ENCODE measurements at regions not wholly inside any gene's neighbourhood (a gene's known extent, or its start where the extent isn't known, plus 50 kb on each side); places are given as distances from the start of the nearest gene placed in this dataset.
"Not testable (repeated sequence)": the region's sequence is repeated elsewhere in the genome, so short reads cannot be mapped to it uniquely, and the experiment has no call there.

DNA sequence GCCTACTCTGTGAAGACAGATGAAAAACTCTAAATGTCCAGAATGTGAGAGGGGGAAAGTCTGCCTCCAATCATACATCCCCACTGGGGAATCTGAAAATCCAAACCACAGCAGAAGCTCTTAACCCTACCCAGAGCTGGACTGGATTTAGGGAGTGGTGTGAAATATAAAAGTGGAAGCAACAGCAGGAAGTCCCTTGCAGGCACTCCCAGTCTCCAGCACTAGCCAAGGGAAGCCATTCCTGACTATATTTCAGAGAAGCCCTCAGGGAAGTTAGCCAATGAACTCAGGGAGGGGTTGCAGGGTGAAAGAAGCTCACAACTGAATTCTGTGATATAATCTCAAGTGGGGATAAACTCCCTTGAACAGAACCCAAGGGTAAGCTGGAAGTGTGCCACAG lies 51.5 kb downstream of the CRPPA start:
- no peak for DNase-seq

DNA sequence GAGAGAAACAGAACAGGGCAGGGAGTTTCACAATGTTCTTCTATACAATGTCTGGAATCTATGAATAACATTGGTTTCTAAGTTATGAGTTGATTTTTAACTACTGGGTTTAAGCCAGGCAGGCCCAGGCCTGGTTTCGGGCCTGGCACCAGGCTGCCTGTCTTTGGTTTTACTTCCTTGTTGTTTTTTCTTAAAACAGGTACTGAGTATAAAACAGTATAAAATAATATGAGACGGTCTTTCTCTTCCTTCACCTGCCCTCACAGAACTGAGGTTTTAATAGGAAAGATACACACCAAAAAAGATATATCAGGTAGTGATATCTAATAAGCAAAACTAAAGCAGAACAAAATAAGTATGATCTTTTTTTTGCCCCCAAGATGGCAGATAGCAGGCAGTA lies 52.0 kb downstream of the CRPPA start:
- DNase-seq = not testable (repeated sequence)

DNA sequence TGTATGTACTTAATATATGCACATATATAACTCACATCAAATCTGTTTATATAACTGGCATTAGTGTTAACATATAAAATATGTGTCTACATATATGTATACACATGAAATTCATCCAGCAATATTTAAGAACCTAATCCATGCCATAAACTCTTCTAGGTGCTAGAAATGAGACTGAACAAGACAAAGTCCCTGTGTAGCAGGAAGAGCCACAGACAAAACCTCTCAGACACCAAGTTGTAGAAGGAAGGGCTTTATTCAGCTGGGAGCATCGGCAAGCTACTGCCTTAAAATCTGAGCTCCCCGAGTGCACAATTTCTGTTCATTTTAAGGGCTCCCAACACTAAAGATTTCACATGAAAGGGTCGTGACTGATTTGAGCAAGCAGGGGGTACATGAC lies 52.5 kb downstream of the CRPPA start:
- DNase-seq = no peak

DNA sequence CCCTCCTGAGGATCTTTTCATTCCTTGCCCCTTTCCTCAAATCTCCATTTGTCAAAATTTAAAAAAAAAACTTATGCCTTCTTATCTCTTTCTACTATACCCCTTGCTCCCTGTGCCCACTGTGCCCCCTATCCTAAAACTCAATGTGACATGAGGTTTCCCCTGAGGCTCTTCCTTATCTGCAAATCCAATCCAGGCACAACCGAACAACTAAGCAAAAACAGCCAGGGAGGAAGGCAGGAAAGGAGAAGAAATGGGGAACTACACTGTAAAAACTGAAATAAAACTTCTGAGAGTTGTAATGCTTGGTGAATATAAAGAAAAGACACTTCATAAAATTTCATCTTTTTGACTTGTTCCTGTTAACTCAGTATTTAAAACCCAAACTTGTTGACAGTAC lies 54.2 kb downstream of the CRPPA start:
- no peak for DNase-seq

DNA sequence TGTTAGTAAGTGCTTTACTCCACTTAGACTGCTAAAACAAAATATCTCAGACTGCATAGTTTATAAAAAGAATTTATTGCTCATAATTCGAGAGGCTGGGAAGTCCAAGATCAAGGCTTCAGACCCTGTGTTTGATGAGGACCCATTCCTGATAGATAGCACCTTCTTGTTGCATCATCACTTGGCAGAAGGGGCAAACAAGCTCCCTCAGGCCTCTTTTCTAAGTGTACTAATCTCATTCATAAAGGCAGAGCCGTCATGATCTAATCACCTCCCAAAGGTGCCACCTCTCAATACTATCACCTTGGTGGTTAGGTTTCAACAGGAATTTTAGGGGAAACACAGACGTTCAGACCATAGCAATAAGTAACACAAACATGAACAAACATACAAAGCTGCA lies 55.4 kb downstream of the CRPPA start:
- no peak for DNase-seq

DNA sequence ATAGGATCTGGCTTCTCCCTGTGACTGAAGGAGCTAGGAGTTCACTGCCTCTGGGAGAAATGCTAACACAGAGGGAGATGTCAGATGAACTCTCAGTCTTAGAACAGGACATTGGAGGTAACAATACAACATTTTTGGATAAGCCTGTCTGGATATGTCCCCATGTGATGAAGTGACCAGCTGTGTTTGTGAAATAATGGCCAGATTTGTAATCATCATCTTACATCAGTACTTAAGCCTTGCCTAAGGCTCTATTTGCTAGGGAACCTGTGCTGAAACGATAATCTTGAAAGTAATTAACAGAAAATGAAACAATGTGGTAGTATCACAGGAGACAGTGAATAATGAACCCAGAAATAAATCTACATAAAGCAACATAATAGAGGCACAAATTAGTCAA lies 56.2 kb downstream of the CRPPA start:
- no peak for DNase-seq

DNA sequence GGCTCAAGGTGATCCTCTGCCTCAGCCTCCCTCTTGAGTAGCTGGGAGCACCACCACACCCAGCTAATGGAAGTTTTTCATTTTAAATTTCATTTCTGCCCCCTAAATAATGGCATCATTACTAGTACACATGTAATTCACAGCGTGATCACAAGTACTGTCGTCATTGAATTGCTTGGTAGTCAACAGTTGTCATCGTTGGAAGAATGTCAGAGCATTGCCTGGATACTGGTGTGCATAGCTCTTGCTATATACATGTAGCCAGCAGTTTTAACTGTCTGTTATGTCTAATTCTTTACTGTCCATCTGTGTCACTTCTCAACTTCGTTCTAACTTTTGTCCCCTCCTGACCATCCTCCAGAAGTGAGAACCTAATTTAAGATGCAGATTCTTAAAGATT lies 62.1 kb downstream of the CRPPA start:
- no peak for DNase-seq

DNA sequence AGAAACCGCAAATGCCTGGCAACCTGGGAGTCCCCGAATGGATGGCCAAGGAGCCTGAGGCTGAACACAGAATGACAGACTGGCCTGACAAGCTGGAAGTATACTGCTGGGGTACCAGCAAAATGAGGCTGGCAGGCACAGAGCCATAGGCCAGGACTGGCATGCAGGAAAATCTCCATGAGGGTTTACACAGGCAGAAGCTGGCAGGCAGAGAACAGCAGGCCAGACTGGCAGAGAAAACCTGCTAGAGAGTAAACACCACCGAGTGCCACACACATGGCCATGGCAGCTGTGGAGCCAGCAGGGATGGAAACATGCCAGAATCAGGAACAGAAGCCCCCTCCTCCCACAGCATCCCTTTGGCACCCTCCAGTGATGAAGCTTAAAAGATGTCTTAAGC lies 63.4 kb downstream of the CRPPA start:
- no peak for DNase-seq

DNA sequence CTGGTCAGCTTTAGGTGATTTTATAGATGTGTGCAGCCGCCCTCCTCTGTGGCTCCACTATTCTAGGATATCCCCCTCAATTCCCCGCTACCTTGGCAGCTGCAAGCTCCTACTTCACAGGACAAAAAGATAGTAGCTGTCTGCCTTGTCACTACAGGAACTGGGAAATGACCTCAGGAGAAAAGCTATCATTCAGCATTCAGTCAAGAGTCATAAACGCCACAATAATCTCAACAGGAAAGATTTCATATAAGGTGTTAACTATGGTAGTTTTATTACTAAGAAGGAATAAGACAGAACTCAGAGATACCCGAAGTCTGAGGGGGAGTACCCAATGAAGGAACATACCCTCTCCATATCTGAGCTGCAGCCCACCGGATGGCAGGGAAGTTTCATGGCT lies 63.9 kb downstream of the CRPPA start:
- DNase-seq = no peak

DNA sequence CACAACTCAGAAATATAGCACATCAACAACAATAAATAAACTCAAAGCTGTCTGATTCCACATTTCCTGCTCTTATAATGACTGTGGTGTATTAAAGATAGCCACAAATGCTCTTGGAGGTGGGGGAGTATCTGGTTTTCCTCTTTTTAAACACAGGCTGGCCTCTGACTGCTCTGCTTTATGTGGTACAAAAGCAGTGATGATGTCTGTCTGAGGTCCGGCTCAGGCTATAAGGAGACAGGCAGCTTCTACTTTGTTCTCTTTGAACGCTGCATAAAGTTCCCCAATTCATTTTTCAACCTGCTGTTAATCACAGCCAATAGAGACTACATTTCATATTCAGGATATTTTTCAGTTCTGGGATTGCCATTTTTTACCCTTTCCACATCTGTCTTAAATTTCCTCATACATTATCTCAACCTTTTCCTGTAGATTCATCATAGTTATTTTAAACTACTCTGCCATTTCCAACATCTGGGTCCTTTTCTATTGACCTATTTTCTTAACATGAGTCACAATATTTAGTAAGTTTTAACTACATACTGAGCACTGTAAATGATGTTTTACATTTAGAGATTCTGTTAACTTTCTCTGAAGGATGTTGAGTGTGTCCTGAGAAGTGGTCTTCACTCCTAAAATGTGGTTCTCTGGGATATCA lies 64.9 kb downstream of the CRPPA start:
- DNase-seq = peak; percentile 22

DNA sequence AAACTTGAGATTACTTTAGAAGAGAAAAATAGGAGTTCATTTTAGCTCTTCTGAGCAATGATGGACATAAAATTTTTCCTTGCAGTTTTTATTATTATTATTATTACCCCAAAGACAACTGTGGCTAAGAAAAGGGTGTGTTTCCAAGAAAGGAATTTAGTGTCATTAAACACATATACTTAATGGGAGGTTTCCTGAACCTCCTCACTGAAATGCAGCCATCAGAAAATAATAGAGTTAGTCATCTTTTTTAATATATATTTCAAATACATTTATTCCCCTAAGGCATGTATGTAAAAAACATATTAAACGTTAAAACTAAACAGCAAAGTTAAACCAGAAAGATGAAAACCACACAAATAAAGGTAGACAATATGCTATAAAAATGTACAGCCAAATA lies 66.8 kb downstream of the CRPPA start:
- no peak for DNase-seq

DNA sequence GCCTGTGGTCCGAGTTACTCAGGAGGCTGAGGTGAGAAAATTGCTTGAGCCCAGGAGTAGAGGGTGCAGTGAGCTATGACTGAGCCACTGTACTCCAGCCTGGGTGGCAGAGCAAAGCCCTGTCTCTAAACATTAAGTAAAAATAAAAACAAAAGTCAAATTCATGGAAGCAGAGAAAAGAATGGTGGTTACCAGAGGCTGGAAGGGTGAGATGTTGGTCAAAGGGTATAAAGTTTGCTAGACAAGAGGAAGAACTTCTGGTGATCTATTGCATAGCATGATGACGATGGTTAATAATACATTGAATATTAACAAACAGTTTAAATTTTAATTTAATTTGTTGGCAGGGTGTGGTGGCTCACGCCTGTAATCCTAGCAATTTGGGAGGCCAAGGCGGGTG lies 68.1 kb downstream of the CRPPA start:
- DNase-seq = no peak

DNA sequence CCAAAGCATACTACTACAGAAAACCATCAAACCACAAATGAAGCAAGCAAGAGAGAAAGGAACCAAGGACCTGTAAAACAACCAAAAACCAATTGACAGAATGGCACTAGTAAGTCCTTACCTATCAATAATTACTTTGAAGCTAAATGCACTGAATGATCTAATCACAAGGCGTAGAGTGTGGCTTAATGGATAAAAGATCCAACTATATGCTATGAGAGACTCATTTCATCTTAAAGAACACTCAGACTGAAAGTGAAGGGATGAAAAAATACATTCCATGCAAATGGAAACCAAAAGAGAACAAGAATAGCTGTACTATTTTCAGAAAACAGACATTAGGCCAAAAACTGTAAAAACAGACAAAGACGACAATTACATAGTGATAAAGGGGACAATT lies 70.7 kb downstream of the CRPPA start:
- no peak for DNase-seq

DNA sequence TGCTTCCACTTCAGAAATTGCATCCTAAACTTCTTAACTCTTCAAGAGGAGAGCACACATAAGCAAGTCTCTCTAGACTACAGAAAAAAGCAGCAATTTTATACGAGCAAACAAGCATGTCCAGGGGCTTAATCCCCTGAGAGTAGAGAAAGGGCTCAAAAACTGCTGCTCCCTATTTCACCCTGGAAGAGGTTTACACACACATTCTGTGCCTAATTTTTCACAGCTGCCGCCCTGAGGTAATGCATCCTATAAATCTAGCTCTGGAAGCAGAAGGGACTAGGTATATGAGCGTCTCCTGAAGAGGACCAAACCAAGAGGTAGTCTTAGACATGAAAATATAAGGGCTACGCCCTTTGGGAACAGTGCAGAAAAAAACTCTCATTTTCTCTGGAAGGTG lies 73.1 kb downstream of the CRPPA start:
- no peak for DNase-seq

DNA sequence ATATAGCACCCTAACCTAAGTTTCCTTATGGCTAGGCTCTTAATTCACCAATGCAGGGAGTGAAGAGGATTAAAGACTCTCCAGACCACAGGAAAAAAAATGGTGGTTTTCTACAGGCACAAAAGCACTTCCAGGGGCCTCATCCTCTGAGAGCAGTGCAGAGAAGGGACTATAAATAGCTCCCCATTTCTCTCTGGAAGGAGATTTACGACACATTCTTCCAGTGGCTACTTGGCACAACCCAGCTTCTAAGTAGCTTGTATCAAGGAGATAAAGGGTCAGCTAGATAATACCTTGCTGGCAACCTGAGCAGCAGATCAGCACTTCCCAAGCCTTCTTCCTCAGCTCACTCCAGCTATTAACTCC lies 73.5 kb downstream of the CRPPA start:
- peak; percentile 19 for DNase-seq

DNA sequence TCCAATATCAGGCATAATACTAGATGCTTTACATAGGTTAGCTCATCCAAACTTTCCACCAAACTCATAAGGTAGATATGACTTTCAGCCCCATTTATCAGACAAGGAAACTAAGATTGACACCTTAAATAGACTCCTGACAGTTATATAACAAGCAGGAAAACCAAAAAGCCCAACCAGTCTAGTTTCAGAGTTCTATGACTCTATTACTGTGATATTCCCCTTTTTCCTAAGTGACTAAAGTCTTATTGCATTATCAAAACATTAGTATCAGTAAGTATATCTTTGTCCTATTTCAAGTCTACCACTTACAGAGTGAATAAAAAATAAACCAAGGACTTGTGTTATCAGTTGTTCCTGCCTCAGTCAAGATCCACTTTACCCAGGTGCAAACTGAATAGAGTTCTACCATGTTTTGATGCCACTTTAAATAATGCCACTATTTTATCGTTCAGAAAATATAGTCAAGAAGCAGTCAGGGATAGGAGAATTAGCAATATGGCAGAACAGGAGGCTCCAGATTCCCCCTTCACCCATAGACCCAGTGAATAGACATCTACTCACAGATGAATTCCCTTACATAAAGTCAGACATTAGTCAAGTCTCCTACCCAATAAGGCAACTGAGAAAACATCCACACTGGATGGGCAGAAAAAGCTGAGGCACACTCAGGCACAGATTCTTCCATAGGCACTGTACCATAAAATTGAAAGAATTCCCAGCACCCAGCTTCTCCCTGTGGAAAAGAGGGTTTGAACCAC lies 74.1 kb downstream of the CRPPA start:
- peak; percentile 5 for DNase-seq

DNA sequence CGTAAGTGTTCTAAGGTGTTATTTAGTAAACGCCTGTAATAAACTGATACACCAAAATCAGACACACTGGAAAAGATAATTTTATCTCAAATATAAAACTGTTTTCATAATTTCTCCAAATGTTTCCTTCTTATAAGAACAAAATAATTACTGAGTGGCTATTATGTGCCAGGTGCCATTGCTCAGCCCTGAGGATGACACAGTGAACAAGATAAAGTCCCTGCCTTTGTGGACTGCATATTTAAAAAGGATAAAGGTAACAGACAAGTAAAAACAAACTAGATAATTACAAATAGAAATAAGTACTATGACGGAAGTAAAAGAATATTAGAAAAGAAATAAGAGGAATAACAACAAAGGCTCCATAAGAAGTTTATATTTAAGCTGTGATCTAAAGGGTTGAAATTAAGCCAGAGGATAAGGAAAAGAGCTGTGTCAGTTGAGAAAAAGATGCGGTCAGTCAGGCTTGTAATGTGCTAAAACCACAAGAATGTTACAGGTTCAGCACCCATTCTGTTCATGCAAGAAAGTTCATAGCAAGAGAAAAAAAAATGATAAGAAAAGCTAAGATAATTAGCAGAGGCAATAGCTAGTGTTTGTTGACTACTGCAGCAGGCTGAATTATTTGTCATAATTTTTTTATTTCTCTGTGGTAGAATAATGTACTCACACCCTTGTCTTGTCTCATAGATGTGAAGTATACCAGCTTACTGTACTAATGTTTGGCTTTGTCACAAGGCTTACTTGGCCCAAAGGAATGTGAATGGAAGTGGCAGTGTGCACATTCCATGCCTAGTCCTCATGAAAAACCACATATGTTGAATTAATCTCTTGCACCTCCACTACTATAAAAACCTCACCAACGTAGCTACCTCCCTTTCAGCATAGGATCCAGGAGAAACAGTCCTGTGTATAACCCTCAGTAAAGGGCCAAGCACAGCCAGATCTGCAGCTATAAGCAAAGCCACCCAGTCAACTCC lies 75.1 kb downstream of the CRPPA start:
- DNase-seq = peak; percentile 91

DNA sequence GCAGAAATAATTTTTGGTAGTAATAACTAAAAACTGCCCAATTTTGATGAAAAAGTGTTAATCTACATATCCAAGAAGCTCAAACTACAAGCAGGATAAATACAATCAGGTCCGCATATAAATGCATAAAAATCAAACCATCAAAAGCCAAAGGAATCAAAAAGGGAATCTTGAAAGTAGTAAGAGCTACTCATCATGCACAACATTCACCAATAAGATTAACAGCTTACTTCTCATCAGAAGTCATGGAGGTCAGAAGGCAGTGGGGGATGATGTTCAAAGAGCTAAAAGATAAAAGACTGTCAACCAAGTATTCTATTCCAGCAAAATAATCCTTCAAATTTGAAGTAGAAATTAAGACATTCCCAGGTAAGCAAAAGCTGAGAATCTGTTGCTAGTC lies 76.4 kb downstream of the CRPPA start:
- DNase-seq = no peak

DNA sequence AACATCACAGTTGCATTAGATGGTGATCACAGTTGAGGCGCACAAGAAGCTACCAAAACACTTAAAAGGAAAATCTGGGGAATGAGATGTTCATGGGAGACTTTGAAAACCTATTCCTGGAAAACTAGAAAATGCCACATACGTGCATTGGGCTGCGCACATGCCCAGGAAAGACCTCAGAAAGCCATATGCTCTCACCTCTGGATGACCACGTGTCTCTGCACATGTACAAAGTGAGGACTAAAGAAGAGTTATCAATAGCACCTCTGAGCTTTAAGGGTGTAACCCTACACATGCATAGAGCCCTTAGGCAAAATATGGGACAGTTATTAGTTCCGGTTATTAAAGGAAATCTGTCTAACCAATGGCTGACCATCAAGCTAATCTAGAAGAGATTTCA lies 77.7 kb downstream of the CRPPA start:
- no peak for DNase-seq

DNA sequence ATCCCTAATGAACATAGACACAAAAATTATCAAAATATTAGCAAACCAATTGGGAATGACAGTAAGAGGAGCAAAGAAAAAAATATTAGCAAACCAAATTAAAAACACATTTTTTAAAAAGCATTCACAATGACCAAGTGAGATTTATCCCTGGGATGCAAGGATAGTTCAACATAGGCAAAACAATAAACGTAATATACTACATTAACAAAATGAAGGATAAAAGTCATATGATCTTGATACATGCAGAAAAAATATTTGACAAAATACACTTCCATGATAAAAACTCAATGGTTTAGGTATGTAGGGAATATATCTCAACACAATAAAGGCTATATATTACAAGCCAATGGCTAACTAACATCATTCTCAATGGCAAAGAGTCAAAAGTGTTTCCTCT lies 83.3 kb downstream of the CRPPA start:
- no peak for DNase-seq

DNA sequence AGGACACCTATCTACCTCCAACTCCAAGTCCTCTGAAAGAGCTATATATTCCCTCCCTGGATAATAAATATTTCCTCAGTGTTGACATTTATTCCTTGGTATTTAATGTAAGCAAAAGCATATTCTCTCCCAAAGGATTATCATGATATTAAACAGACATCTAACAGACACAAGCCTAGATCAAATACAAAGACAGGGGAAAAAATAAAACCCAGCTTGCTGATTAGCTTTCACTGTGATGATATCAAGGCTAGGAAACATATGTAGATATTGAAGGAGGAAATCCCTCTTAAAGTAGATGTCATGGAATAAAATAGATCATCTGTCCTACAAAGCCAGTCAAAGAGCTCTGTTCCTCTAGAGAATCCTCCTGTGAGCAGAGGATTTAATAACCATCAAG lies 95.2 kb downstream of the CRPPA start:
- no peak for DNase-seq

DNA sequence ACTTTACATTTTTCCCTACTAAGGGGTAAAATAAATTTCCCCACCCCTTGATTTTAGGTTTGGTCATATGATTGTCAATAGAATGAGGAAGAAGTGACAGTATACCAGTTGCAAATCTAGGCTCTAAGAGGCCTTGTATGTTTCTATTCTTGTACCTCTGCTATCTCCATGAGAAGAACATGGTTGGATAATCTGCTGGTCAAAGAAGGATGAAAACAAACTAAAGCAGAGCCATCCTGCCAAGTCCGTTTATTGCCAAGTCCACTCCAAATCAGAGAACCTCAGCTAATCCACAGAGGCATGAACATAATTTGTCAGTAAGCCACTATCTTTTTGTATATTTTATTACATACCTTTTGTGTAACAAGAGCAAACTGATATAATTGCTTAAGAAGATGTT lies 98.0 kb downstream of the CRPPA start:
- DNase-seq = no peak

DNA sequence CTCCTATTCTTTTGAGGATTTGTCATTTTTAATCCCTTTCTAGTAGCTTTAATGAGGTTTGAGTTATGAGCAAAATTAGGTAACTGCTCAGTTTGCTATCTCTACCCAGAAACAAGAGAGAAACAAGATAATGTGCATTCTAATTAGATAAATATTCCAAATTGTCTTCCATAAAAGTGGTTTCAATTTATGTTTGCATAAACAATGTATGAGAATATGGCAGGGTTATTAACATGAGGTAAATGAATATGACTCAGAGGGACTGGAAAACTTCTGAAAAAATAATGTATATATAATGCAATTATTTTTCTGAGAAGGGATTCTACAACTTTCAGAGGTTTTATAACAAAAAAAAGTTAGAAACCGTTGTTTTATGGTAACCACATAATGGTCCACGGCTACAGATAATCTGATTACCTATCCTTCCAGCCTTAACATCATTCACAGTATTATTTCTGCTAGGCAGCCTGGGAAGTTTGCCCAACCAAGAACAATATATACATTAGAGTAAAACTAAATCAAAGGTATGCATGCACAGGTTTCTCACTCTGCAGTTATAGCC lies 101.2 kb downstream of the CRPPA start:
- no peak for DNase-seq
